KMS-11 (cell line): ENCODE measurements at regions not wholly inside any gene's neighbourhood (a gene's known extent, or its start where the extent isn't known, plus 50 kb on each side); places are given as distances from the start of the nearest gene placed in this dataset.

Experiments used
- H2AFZ ChIP-seq: fragments of 200-600 bp; sonication (generic); 2 replicates; pipeline ENCODE4 v1.6.1; 2016; ENCODE audit warnings: antibody characterized with exemption, mixed run types, low read depth
- H3K27ac ChIP-seq: fragments of 200-600 bp; sonication (generic); 2 replicates; pipeline ENCODE4 v1.6.1; 2016; ENCODE audit warnings: mild to moderate bottlenecking, mixed run types
- H3K27me3 ChIP-seq: fragments of 200-600 bp; sonication (generic); 2 replicates; pipeline ENCODE4 v1.6.1; 2017; ENCODE audit warnings: mild to moderate bottlenecking, low read depth, mixed run types, moderate library complexity; ENCODE audit not compliant: insufficient read depth
- H3K36me3 ChIP-seq: fragments of 200-600 bp; sonication (generic); 2 replicates; pipeline ENCODE4 v1.6.1; 2017; ENCODE audit warnings: mild to moderate bottlenecking, mixed run types; ENCODE audit not compliant: insufficient read depth
- H3K4me1 ChIP-seq: fragments of 200-600 bp; sonication (generic); 2 replicates; pipeline ENCODE4 v1.6.1; 2016; ENCODE audit warnings: mild to moderate bottlenecking, low read depth, mixed run types; ENCODE audit not compliant: poor library complexity, severe bottlenecking
- H3K4me2 ChIP-seq: fragments of 200-600 bp; sonication (generic); 2 replicates; pipeline ENCODE4 v1.7.0; 2016; ENCODE audit warnings: mild to moderate bottlenecking, mixed run types
- H3K4me3 ChIP-seq: fragments of 200-600 bp; sonication (generic); IDR thresholded peaks from 2 replicates; pipeline ENCODE4 v1.6.1; 2017; ENCODE audit warnings: low read depth, low read length, mixed read lengths; ENCODE audit not compliant: insufficient read depth
- H3K79me2 ChIP-seq: fragments of 200-600 bp; sonication (generic); 2 replicates; pipeline ENCODE4 v1.6.1; 2016; ENCODE audit warnings: low read depth, mixed run types; ENCODE audit not compliant: insufficient read depth
- H3K9ac ChIP-seq: fragments of 200-600 bp; sonication (generic); 2 replicates; pipeline ENCODE4 v1.6.1; 2016; ENCODE audit warnings: mild to moderate bottlenecking, mixed run types
- H4K20me1 ChIP-seq: fragments of 200-600 bp; sonication (generic); 2 replicates; pipeline ENCODE4 v1.6.1; 2016; ENCODE audit warnings: mild to moderate bottlenecking, mixed run types; ENCODE audit not compliant: insufficient read depth
- CTCF ChIP-seq: fragments of 200-600 bp; sonication (generic); conservative IDR thresholded peaks from 2 replicates; pipeline ENCODE4 v1.6.1; 2017; ENCODE audit warnings: low read depth, mild to moderate bottlenecking, antibody characterized with exemption, low read length, moderate library complexity, mixed read lengths

DNA sequence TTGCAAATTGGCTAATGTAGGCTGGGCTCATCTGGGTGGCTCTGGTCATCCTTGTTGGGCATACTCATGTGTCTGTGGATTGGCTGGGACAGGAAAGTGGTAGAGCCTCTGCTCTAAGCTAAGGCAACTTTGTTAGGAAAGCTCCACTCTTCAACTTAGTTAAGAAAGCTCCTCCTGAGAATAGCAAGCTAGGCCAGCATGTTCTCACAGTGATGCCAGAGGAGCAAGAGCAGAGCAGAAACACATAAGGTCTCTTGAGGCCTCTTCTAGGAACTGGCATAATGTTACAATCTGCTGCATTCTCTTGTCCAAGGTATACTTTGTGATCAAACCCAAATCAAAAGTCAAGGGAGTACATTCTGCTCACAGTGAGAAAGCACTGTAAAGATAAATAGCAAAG, 158.6 kb upstream of the RORA start:
- Histone ChIP-seq H3K27me3 (no peaks in the 10 kb centered on the region), H3K9ac (no peak overlapping the region), H2AFZ (no peak overlapping the region), H4K20me1 (no peaks in the 10 kb centered on the region), H3K36me3 (no peaks in the 10 kb centered on the region), H3K4me3 (no peak overlapping the region), H3K4me1 (peaks cover 28% of the 10 kb centered on the region), H3K4me2 (no peak overlapping the region), H3K79me2 (no peaks in the 10 kb centered on the region), H3K27ac (no peak overlapping the region)
- TF ChIP-seq CTCF: no peak

- no peaks in the 10 kb centered on the region for H3K36me3 ChIP-seq
- H3K27me3 ChIP-seq: no peaks in the 10 kb centered on the region
- no peak overlapping the region for H3K4me3 ChIP-seq
- no peak overlapping the region for H3K27ac ChIP-seq
- no peaks in the 10 kb centered on the region for H3K79me2 ChIP-seq
- H2AFZ ChIP-seq: no peak overlapping the region
- no peaks in the 10 kb centered on the region for H4K20me1 ChIP-seq
- H3K4me1 ChIP-seq: no peaks in the 10 kb centered on the region
- H3K9ac ChIP-seq: no peak overlapping the region
- TF ChIP-seq CTCF: no peak
- no peak overlapping the region for H3K4me2 ChIP-seq
Observed at GRCh38 chr15:61383421-61383820, 154.3 kb upstream of the RORA start.

DNA sequence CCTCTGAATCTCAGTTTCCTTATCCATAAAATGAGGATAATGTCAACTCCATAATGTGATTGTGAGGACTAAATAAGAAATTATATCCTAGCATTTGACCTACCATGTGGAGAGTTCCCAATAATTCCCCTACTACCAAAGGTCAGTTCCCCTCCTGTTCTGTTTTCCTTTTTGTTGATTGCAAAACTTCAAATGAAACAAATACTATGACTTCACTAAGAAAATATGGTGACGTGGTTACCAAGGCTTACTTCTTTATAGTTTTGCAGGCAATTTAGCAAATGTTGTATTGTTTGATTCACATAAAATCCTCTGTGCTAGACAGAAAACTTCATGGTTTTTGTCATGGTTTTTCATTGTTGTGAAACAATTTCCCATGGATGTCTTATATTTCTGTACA, 153.8 kb upstream of the RORA start:
- Histone ChIP-seq H4K20me1 (no peaks in the 10 kb centered on the region), H2AFZ (no peak overlapping the region), H3K27ac (no peak overlapping the region), H3K36me3 (no peaks in the 10 kb centered on the region), H3K79me2 (no peaks in the 10 kb centered on the region), H3K4me1 (no peaks in the 10 kb centered on the region), H3K9ac (no peak overlapping the region), H3K4me3 (no peak overlapping the region), H3K4me2 (no peak overlapping the region), H3K27me3 (no peaks in the 10 kb centered on the region)
- TF ChIP-seq CTCF: no peak

- Histone ChIP-seq H3K36me3 (no peaks in the 10 kb centered on the region), H3K9ac (no peak overlapping the region), H3K79me2 (no peaks in the 10 kb centered on the region), H3K27ac (no peak overlapping the region), H3K4me1 (no peaks in the 10 kb centered on the region), H4K20me1 (no peaks in the 10 kb centered on the region), H2AFZ (no peak overlapping the region), H3K4me3 (no peak overlapping the region), H3K27me3 (no peaks in the 10 kb centered on the region), H3K4me2 (no peak overlapping the region)
- TF ChIP-seq CTCF: no peak
Observed at GRCh38 chr15:61381501-61381900, 152.4 kb upstream of the RORA start.

- Histone ChIP-seq H3K9ac (no peak overlapping the region), H3K4me1 (no peaks in the 10 kb centered on the region), H3K4me3 (no peak overlapping the region)
Observed at GRCh38 chr15:61380270-61380669, 151.2 kb upstream of the RORA start.

More at GRCh38 chr15:61380270-61380669, 151.2 kb upstream of the RORA start:
- Histone ChIP-seq H3K27me3 (no peaks in the 10 kb centered on the region), H4K20me1 (no peaks in the 10 kb centered on the region), H3K79me2 (no peaks in the 10 kb centered on the region), H3K4me2 (no peak overlapping the region), H2AFZ (no peak overlapping the region), H3K27ac (no peak overlapping the region), H3K36me3 (no peaks in the 10 kb centered on the region)
- TF ChIP-seq CTCF: no peak
